HG03095 (cell line): ENCODE measurements at regions not wholly inside any gene's neighbourhood (a gene's known extent, or its start where the extent isn't known, plus 50 kb on each side); places are given as distances from the start of the nearest gene placed in this dataset.
"Not testable (repeated sequence)": the region's sequence is repeated elsewhere in the genome, so short reads cannot be mapped to it uniquely, and the experiment has no call there.

Source experiments
- ATAC-seq: cut with Tn5 transposase; IDR thresholded peaks from one replicate; pipeline ENCODE4 v1.9.1; 2021; ENCODE audit warnings: moderate library complexity; ENCODE audit not compliant: unreplicated experiment

GRCh38 chr2:205865905-205866441 is 183.7 kb downstream of the NRP2 start:
- no peak for ATAC-seq

GRCh38 chr2:205865056-205865455 is 182.8 kb downstream of the NRP2 start:
- ATAC-seq, result no peak

GRCh38 chr2:205864491-205864890 is 182.2 kb downstream of the NRP2 start:
- no peak for ATAC-seq

GRCh38 chr2:205862761-205863160 is 180.5 kb downstream of the NRP2 start:
- ATAC-seq, result not testable (repeated sequence)

GRCh38 chr2:205860885-205861284 is 178.6 kb downstream of the NRP2 start:
- no peak for ATAC-seq

GRCh38 chr2:205860181-205860580 is 177.9 kb downstream of the NRP2 start:
- no peak for ATAC-seq

- ATAC-seq, result no peak
Observed at GRCh38 chr2:205858881-205859441, 176.7 kb downstream of the NRP2 start.

- no peak for ATAC-seq
Observed at GRCh38 chr2:205858275-205858674, 176.0 kb downstream of the NRP2 start.

GRCh38 chr2:205857520-205858237 is 175.4 kb downstream of the NRP2 start:
- ATAC-seq, result no peak

- ATAC-seq, result no peak
Observed at GRCh38 chr2:205852457-205852856, 170.2 kb downstream of the NRP2 start.

GRCh38 chr2:205850611-205851010 is 168.3 kb downstream of the NRP2 start:
- no peak for ATAC-seq

- ATAC-seq, result no peak
Observed at GRCh38 chr2:205850132-205850531, 167.8 kb downstream of the NRP2 start.

GRCh38 chr2:205849136-205849535 is 166.8 kb downstream of the NRP2 start:
- no peak for ATAC-seq

- ATAC-seq, result no peak
Observed at GRCh38 chr2:205848601-205849000, 166.3 kb downstream of the NRP2 start.
